ENCODE measurements at regions not wholly inside any gene's neighbourhood (a gene's known extent, or its start where the extent isn't known, plus 50 kb on each side); places are given as distances from the start of the nearest gene placed in this dataset.

DNA sequence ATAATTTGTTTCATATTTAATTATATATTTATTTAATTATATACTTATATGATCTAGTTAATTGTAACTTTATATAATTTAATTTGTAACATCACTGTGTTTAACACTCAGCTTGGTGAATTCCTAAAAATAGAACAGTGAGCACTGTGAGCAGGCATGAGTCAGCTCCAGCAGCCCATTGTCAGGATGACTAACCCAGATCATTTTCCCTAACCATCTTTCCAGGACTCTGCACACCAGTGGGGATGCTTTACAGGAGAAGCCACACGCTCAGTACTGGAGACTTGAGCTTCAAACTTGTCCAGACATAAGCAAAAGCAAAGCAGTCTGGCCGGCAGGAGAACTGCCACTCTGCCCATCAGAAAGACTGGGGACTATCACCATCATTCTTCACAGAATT lies 446.2 kb upstream of the TRPC7 start:
- TF ChIP-seq ZFX (IDR thresholded peaks at IDR 0.05; ENCODE audit: borderline replicate concordance), result no peak
- TF ChIP-seq, protein P1, sequence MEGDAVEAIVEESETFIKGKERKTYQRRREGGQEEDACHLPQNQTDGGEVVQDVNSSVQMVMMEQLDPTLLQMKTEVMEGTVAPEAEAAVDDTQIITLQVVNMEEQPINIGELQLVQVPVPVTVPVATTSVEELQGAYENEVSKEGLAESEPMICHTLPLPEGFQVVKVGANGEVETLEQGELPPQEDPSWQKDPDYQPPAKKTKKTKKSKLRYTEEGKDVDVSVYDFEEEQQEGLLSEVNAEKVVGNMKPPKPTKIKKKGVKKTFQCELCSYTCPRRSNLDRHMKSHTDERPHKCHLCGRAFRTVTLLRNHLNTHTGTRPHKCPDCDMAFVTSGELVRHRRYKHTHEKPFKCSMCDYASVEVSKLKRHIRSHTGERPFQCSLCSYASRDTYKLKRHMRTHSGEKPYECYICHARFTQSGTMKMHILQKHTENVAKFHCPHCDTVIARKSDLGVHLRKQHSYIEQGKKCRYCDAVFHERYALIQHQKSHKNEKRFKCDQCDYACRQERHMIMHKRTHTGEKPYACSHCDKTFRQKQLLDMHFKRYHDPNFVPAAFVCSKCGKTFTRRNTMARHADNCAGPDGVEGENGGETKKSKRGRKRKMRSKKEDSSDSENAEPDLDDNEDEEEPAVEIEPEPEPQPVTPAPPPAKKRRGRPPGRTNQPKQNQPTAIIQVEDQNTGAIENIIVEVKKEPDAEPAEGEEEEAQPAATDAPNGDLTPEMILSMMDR (IDR thresholded peaks at IDR 0.05), result no peak
- peak overlapping the region; percentile 27 for H3K27ac ChIP-seq

DNA sequence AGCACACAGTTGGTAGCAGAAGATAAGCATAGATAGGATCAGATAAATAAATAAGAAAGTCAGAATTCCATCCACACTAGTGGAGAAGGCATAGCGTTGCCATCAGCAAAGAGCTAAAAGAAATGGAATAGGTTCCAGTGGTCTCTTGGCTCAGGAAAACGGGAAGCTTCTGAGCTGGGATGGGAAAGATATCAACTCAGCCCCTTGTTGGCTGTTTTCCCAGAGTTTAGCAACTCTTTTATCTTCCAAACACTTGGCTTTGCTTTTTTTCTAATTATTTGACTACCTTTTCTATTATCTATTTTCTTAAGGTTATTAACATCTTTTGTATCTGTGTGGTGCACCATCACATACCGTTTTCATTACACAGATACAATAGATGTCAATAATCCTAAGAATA lies 445.7 kb upstream of the TRPC7 start:
- H3K27ac ChIP-seq, result no peak overlapping the region
- TF ChIP-seq, protein P1 (IDR thresholded peaks at IDR 0.05), result no peak
- TF ChIP-seq ZFX (IDR thresholded peaks at IDR 0.05; ENCODE audit: borderline replicate concordance), result no peak

DNA sequence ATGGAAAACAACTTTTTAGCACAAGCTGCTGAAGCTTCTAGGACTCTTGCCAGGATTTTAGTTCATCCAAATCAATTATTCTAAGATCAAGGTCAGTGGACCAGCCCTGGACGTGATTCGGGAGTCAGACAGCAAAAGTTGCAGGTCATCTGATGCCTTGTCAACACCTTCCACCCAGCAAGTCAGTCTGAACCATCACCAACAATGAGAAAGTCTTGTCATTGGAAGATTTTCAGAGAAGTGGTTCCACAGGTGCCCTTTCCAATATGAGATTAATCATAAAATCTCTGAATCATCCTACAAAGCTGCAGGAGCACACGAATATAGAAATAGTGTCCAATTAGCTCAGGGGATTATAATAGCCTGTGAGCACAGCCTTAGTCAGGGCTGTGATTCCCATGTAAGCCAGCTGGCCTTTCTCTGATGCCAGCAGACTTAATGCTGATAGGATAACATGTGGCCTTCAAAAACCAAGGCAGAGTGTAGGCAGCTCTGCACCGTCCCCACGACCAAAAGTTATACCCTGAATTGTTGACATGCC lies 445.0 kb upstream of the TRPC7 start:
- TF ChIP-seq, protein P1 (IDR thresholded peaks at IDR 0.05), result no peak
- TF ChIP-seq ZFX (IDR thresholded peaks at IDR 0.05; ENCODE audit: borderline replicate concordance), result no peak
- H3K27ac ChIP-seq, result no peak overlapping the region

DNA sequence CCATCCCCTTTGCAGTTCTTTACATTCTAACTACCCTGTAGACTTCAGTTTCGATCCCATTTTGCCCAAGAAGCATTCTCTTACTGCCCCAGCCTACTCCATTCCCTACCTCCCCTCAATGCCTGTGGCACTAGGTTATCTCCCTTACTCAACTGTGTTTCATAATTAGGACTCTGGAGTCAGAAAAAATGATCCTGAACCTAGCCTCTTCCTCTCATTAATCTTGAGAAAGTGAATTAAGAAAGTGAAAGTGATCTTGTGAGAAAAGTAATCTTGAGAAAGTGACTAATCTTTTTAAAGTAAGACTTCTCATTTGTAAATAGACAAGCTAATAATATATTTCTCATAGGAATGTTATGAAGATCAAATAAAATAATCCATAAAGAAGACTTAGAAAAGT lies 444.0 kb upstream of the TRPC7 start:
- no peak overlapping the region for H3K27ac ChIP-seq
- TF ChIP-seq, protein P1 (IDR thresholded peaks at IDR 0.05), result no peak
- no peak for TF ChIP-seq ZFX (IDR thresholded peaks at IDR 0.05; ENCODE audit: borderline replicate concordance)

DNA sequence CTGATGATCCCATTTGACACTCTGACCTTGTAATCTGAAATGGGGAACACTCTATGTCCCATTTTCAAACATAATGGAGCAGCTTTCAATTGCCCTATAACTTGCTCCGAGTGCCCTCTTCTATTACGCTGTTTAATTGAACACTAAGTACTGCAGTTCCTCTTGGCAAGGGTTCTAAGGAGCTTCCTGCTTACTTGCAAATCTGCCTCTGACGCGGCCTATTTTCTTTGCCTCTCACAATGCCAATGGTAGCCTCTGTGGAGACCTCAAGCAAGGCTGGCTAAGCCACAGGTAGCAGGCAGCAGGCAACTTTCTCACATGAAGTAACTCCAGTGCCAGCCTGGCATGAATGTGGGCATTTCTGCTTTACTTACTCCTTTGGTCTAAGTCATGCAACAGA lies 443.4 kb upstream of the TRPC7 start:
- no peak overlapping the region for H3K27ac ChIP-seq
- TF ChIP-seq ZFX (IDR thresholded peaks at IDR 0.05; ENCODE audit: borderline replicate concordance), result no peak
- TF ChIP-seq, protein P1 (IDR thresholded peaks at IDR 0.05), result no peak

DNA sequence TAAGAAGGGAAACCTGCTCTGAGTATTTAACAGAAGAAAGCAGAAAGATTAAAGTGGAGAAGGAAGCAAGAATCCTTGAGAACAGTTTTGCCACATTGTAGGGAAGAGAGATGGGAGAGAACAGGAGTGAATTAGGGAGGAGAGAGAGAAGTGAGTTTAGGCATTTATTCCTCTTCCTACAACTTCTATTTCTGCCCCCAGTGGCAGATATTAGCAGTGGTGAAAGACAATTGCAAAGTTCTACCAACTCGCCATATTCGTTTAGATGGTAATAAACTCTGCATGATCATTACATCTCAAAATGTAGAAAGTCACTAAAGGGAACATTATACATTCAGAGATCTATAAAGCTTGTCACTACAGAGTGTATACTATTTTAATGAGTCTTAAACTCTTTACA lies 440.1 kb upstream of the TRPC7 start:
- H3K27ac ChIP-seq, result no peak overlapping the region
- no peak for TF ChIP-seq ZFX (IDR thresholded peaks at IDR 0.05; ENCODE audit: borderline replicate concordance)
- TF ChIP-seq, protein P1 (IDR thresholded peaks at IDR 0.05), result peak; percentile 36

DNA sequence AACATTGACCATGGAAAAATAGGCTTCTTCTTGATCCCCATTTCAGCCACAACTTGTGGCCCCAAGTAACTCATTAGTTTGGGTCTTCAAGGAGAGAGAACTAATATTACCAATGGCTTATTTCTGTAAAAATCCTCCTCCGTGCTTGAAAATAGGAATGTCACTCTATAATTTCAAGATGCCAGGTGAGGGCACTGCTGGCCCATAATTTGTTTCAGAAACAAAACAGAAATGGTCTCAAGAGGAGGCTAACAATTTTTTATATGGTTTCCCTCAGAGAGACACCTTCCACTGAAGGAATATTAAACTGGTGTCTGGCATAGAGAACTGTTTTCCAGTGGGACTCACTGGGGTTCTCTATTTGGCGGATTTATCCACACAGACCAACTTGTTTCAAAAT lies 437.0 kb upstream of the TRPC7 start:
- no peak for TF ChIP-seq ZFX (IDR thresholded peaks at IDR 0.05; ENCODE audit: borderline replicate concordance)
- TF ChIP-seq, protein P1 (IDR thresholded peaks at IDR 0.05), result peak; percentile 49
- no peak overlapping the region for H3K27ac ChIP-seq

Data from 22Rv1 (cell line).